BE2C (cell line): ENCODE measurements at regions not wholly inside any gene's neighbourhood (a gene's known extent, or its start where the extent isn't known, plus 50 kb on each side); places are given as distances from the start of the nearest gene placed in this dataset.

Source experiments
- DNase-seq: peaks from one replicate; pipeline ENCODE4 v3.0.0-alpha.2; 2020
- H3K27me3 ChIP-seq: fragments of 250-450 bp; sonication (Bioruptor Pico); 2 replicates; pipeline ENCODE4 v1.5.1; 2020; ENCODE audit warnings: mild to moderate bottlenecking
- H3K36me3 ChIP-seq: fragments of 250-450 bp; sonication (Bioruptor Pico); 2 replicates; pipeline ENCODE4 v1.5.1; 2020; ENCODE audit warnings: mild to moderate bottlenecking
- H3K4me1 ChIP-seq: fragments of 250-450 bp; sonication (Bioruptor Pico); 2 replicates; pipeline ENCODE4 v1.5.1; 2020
- H3K4me3 ChIP-seq: 2 replicates; pipeline ENCODE4 v1.5.1; 2011; ENCODE audit warnings: low read depth, low read length
- H3K9me3 ChIP-seq: fragments of 250-450 bp; sonication (Bioruptor Pico); 2 replicates; pipeline ENCODE4 v1.5.1; 2020
- CTCF ChIP-seq: IDR thresholded peaks from 2 replicates; pipeline ENCODE4 v1.5.1; 2012; ENCODE audit warnings: mild to moderate bottlenecking, low read depth, low read length

GRCh38 chr1:215394084-215394991 lies 172.8 kb upstream of the KCTD3 start:
- no peaks in the 10 kb centered on the region for H3K36me3 ChIP-seq
- H3K4me1 ChIP-seq, result no peaks in the 10 kb centered on the region
- TF ChIP-seq CTCF, result no peak
- no peak overlapping the region for H3K4me3 ChIP-seq
- 0 out of 2 replicates have a peak, but pooled peaks cover 3% of the 10 kb centered on the region for H3K9me3 ChIP-seq
- DNase-seq, result no peak
- no peaks in the 10 kb centered on the region for H3K27me3 ChIP-seq

- Histone ChIP-seq H3K4me3 (no peak overlapping the region), H3K9me3 (0 out of 2 replicates have a peak, but pooled peaks cover 3% of the 10 kb centered on the region), H3K4me1 (no peaks in the 10 kb centered on the region), H3K27me3 (no peaks in the 10 kb centered on the region), H3K36me3 (no peaks in the 10 kb centered on the region)
- no peak for DNase-seq
- no peak for TF ChIP-seq CTCF
Measured at GRCh38 chr1:215397106-215397505, 170.0 kb upstream of the KCTD3 start.

DNA sequence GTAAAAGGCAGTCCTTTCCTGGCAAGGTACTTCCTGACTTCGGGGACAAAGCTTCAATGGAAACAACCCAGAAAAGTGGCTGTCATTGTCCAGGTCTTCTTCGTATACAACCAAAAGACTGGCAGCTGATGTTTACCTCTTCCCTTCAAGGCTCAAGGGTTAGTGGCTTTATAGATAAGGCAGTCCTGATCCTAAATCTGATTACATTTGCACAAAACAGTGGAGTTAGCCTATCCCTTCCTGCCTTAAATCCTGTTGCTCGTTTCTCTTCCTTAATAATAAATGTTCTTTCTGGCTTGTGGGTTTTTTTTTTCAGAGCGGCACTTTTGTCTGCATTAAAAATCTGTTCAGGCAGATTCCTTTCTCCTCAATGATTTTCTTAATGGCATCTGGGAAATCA lies 169.3 kb upstream of the KCTD3 start:
- 0 out of 2 replicates have a peak, but pooled peaks cover 3% of the 10 kb centered on the region for H3K9me3 ChIP-seq
- no peaks in the 10 kb centered on the region for H3K27me3 ChIP-seq
- TF ChIP-seq CTCF, result no peak
- no peaks in the 10 kb centered on the region for H3K4me1 ChIP-seq
- DNase-seq, result no peak
- no peak overlapping the region for H3K4me3 ChIP-seq
- no peaks in the 10 kb centered on the region for H3K36me3 ChIP-seq

- Histone ChIP-seq H3K36me3 (no peaks in the 10 kb centered on the region), H3K27me3 (no peaks in the 10 kb centered on the region), H3K4me3 (no peak overlapping the region), H3K4me1 (no peaks in the 10 kb centered on the region), H3K9me3 (no peaks in the 10 kb centered on the region)
- no peak for DNase-seq
- TF ChIP-seq CTCF, result no peak
Measured at GRCh38 chr1:215399787-215400186, 167.3 kb upstream of the KCTD3 start.

- Histone ChIP-seq H3K27me3 (no peaks in the 10 kb centered on the region), H3K9me3 (no peaks in the 10 kb centered on the region), H3K4me1 (no peaks in the 10 kb centered on the region), H3K4me3 (no peak overlapping the region), H3K36me3 (no peaks in the 10 kb centered on the region)
- no peak for DNase-seq
- no peak for TF ChIP-seq CTCF
Measured at GRCh38 chr1:215400741-215401140, 166.4 kb upstream of the KCTD3 start.

DNA sequence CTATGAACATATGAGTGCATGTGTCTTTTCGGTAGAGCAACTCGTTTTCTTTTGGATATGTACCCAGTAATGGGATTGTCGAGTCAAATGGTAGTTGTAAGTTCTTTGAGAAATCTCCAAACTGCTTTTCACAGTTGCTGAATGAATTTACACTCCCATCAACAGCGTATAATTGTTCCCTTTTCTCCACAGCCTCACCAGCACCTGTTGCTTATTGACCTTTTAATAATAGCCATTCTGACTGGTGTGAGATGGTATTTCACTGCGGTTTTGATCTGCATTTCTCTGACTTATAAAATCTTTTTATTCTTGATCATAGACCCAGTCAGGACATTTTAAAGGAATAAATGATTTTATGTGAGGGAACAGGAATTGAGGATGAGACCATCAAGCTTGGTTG lies 165.0 kb upstream of the KCTD3 start:
- Histone ChIP-seq H3K36me3 (no peaks in the 10 kb centered on the region), H3K27me3 (no peaks in the 10 kb centered on the region), H3K9me3 (no peaks in the 10 kb centered on the region), H3K4me3 (no peak overlapping the region), H3K4me1 (no peaks in the 10 kb centered on the region)
- DNase-seq, result no peak
- no peak for TF ChIP-seq CTCF
